ENCODE measurements at regions not wholly inside any gene's neighbourhood (a gene's known extent, or its start where the extent isn't known, plus 50 kb on each side); places are given as distances from the start of the nearest gene placed in this dataset.

- Histone ChIP-seq H3F3A (ENCODE audit: control insufficient read depth, insufficient read depth) (no peaks in the 10 kb centered on the region), H3K4me1 (ENCODE audit: control insufficient read depth, low read length) (no peaks in the 10 kb centered on the region), H3K9me2 (replicated peaks; ENCODE audit: control insufficient read depth, low read length) (no peaks in the 10 kb centered on the region), H3K36me3 (ENCODE audit: control insufficient read depth, low read length) (no peaks in the 10 kb centered on the region), H3K79me2 (ENCODE audit: control insufficient read depth, low read length) (no peaks in the 10 kb centered on the region), H3K4me3 (ENCODE audit: low read length) (no peak overlapping the region), H3K4me2 (ENCODE audit: low read length) (no peak overlapping the region), H4K20me1 (ENCODE audit: control insufficient read depth, insufficient read depth, low read depth, low read length) (no peaks in the 10 kb centered on the region), H3K9me3 (ENCODE audit: control insufficient read depth, insufficient read depth, low read length) (no peaks in the 10 kb centered on the region), H3K27ac (ENCODE audit: low read depth, low read length) (no peak overlapping the region), H3K27me3 (ENCODE audit: control insufficient read depth, low read length) (no peaks in the 10 kb centered on the region)
- no peak for TF ChIP-seq EZH2phosphoT487 (IDR thresholded peaks at IDR 0.05; ENCODE audit: borderline replicate concordance, low read length)
- TF ChIP-seq, protein P1, sequence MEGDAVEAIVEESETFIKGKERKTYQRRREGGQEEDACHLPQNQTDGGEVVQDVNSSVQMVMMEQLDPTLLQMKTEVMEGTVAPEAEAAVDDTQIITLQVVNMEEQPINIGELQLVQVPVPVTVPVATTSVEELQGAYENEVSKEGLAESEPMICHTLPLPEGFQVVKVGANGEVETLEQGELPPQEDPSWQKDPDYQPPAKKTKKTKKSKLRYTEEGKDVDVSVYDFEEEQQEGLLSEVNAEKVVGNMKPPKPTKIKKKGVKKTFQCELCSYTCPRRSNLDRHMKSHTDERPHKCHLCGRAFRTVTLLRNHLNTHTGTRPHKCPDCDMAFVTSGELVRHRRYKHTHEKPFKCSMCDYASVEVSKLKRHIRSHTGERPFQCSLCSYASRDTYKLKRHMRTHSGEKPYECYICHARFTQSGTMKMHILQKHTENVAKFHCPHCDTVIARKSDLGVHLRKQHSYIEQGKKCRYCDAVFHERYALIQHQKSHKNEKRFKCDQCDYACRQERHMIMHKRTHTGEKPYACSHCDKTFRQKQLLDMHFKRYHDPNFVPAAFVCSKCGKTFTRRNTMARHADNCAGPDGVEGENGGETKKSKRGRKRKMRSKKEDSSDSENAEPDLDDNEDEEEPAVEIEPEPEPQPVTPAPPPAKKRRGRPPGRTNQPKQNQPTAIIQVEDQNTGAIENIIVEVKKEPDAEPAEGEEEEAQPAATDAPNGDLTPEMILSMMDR (IDR thresholded peaks at IDR 0.05; ENCODE audit: low read depth, low read length, poor library complexity, severe bottlenecking): no peak
Measured at GRCh38 chrX:39716802-39717540, 380.8 kb downstream of the BCOR start.

GRCh38 chrX:39718981-39719380, 378.8 kb downstream of the BCOR start:
- Histone ChIP-seq H3K9me2 (replicated peaks; ENCODE audit: control insufficient read depth, low read length) (no peaks in the 10 kb centered on the region), H3K27me3 (ENCODE audit: control insufficient read depth, low read length) (no peaks in the 10 kb centered on the region), H3K4me2 (ENCODE audit: low read length) (no peak overlapping the region), H3K79me2 (ENCODE audit: control insufficient read depth, low read length) (no peaks in the 10 kb centered on the region), H3K9me3 (ENCODE audit: control insufficient read depth, insufficient read depth, low read length) (no peaks in the 10 kb centered on the region), H3K4me3 (ENCODE audit: low read length) (no peak overlapping the region), H4K20me1 (ENCODE audit: control insufficient read depth, insufficient read depth, low read depth, low read length) (no peaks in the 10 kb centered on the region), H3K4me1 (ENCODE audit: control insufficient read depth, low read length) (no peaks in the 10 kb centered on the region), H3K27ac (ENCODE audit: low read depth, low read length) (no peak overlapping the region), H3K36me3 (ENCODE audit: control insufficient read depth, low read length) (no peaks in the 10 kb centered on the region), H3F3A (ENCODE audit: control insufficient read depth, insufficient read depth) (no peaks in the 10 kb centered on the region)
- TF ChIP-seq, protein P1 (IDR thresholded peaks at IDR 0.05; ENCODE audit: low read depth, low read length, poor library complexity, severe bottlenecking): no peak

DNA sequence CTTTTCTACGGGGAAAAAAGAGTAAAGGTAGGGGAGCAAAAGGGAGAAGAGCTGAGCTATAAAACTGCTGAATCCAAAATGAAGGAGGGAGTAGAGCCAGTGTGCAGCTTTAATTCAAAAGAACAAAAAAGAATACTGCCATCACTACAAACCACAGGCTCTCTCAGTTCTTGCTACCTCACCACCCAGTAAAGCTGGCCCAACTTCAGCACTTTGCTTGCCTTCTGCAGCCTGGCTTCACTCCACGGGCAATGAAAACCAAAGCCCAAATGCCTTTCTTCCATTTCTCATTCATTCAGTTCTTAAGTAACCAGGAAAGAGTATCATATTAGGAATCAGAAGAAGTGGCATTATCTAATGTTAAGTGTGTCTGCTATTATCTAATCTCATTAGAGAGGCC, 376.8 kb downstream of the BCOR start:
- Histone ChIP-seq H3K27me3 (ENCODE audit: control insufficient read depth, low read length) (no peaks in the 10 kb centered on the region), H3F3A (ENCODE audit: control insufficient read depth, insufficient read depth) (no peaks in the 10 kb centered on the region), H3K4me2 (ENCODE audit: low read length) (no peak overlapping the region), H3K4me1 (ENCODE audit: control insufficient read depth, low read length) (no peaks in the 10 kb centered on the region), H4K20me1 (ENCODE audit: control insufficient read depth, insufficient read depth, low read depth, low read length) (no peaks in the 10 kb centered on the region), H3K9me2 (replicated peaks; ENCODE audit: control insufficient read depth, low read length) (no peaks in the 10 kb centered on the region), H3K4me3 (ENCODE audit: low read length) (no peak overlapping the region), H3K79me2 (ENCODE audit: control insufficient read depth, low read length) (no peaks in the 10 kb centered on the region), H3K27ac (ENCODE audit: low read depth, low read length) (no peak overlapping the region), H3K9me3 (ENCODE audit: control insufficient read depth, insufficient read depth, low read length) (no peaks in the 10 kb centered on the region), H3K36me3 (ENCODE audit: control insufficient read depth, low read length) (no peaks in the 10 kb centered on the region)
- TF ChIP-seq, protein P1 (IDR thresholded peaks at IDR 0.05; ENCODE audit: low read depth, low read length, poor library complexity, severe bottlenecking): no peak
- no peak for TF ChIP-seq EZH2phosphoT487 (IDR thresholded peaks at IDR 0.05; ENCODE audit: borderline replicate concordance, low read length)

Measured in DOHH2 (cell line).